Activated CD4-positive, alpha-beta T cell treated with anti-CD3 and anti-CD28 coated beads, Interleukin-2, Interleukin-6, amounts not matched to agents 100 ng/mL and 50 ng/mL, durations not matched to agents 16 hours and 8 hours (primary cell): ENCODE measurements at regions not wholly inside any gene's neighbourhood (a gene's known extent, or its start where the extent isn't known, plus 50 kb on each side); places are given as distances from the start of the nearest gene placed in this dataset.

Experiments used
- DNase-seq: peaks from one replicate; pipeline ENCODE4 v3.0.0-alpha.2; 2020

GRCh38 chr5:33224285-33224961, 216.3 kb upstream of the TARS1 start:
- no peak for DNase-seq

GRCh38 chr5:33227247-33227646, 213.5 kb upstream of the TARS1 start:
- DNase-seq: no peak

- DNase-seq: no peak
These were observed 213.0 kb upstream of the TARS1 start for GRCh38 chr5:33227746-33228145.

DNA sequence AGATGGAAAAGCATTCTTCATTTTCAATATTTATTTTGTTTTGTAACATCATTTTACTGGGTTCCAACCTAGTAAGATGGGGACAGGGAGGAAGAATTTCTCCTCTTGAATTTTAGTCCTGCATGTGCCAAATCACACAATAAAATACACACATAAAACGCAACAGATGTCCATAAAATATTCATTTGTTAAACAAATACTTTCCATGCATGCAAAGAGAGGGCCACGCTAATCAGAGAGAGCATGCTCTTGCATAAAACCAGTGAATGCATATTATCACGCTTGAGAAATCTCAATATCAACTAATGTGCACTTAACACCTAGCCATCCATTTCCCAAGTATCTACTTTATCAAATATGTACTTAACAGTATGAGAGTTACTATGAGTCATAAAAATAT, 212.6 kb upstream of the TARS1 start:
- no peak for DNase-seq

- no peak for DNase-seq
These were observed 211.5 kb upstream of the TARS1 start for GRCh38 chr5:33229216-33229615.

DNA sequence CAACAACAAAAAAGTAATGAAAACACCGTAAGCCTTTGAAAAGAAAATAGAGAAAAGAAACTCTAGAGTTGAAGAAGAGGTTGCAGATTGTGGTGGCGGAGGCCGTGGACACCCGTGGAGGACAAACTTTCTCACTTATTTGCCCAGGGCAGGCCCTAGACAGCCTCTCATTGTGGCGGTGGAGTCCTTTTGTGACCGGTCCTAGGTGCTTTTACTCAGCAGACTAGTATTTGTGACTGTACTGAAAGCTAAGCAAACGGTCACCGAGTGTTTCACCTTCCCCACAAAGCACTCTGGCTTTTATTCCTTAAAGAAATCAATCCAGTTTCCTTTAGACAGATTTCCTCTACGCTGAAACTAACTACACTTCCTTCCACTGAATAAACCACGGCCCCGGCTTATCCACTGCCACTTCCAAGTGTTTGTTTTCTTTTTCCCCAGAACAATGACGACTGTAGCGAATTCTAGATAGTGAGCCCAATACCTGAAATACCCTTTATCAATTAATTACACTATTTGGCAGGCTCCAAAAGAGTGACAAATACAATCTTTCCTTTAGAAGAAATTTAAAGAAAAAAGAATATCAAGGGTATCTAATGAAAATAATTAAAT, 210.2 kb upstream of the TARS1 start:
- no peak for DNase-seq

DNA sequence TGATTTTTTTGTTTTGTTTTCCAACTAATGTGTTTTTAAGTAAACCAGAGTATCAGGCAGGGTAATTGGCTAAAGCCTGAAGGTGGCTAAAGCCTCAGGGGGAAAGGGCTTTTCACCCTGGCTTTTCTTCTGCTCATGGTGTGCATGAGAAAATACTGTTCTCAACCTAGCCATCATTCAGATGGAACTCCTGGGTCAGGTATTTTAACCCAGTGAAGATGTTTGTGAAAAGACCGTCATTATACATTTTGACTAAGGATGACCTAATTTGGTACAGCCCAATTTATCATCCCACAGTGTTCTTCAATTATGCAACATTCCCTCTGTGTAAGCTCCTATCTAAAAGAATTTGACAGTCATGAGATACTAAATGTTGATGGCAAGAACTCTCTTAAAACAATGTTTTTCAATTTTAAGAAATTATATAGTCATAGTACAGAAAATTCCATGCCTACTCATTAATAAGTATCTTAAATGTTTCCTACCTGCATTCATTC, 209.5 kb upstream of the TARS1 start:
- DNase-seq: no peak

- DNase-seq: no peak
These were observed 208.8 kb upstream of the TARS1 start for GRCh38 chr5:33231935-33232334.

GRCh38 chr5:33232731-33233505, 207.8 kb upstream of the TARS1 start:
- DNase-seq: no peak

DNA sequence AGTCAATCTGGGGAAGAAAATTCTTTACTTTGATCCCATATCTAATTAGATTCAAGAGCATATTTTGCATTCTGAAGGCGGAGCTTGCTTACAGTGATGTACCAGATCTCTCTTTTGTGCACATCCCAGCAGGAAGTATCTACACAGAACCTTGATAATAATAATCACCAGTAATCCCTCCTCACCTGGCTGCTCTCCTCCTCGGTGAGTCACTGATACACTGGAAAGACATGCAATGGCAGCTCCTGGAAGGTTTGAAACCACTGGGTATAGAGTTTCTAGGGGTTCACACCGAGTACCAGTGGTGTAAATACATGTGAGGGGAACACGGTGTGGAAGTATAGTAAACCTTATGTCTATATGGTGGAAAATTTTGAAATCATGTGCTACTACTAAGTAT, 205.5 kb upstream of the TARS1 start:
- DNase-seq: no peak

- DNase-seq: no peak
These were observed 204.9 kb upstream of the TARS1 start for GRCh38 chr5:33235824-33236223.

GRCh38 chr5:33237471-33237870, 203.3 kb upstream of the TARS1 start:
- no peak for DNase-seq

- no peak for DNase-seq
These were observed 201.7 kb upstream of the TARS1 start for GRCh38 chr5:33238826-33239695.

DNA sequence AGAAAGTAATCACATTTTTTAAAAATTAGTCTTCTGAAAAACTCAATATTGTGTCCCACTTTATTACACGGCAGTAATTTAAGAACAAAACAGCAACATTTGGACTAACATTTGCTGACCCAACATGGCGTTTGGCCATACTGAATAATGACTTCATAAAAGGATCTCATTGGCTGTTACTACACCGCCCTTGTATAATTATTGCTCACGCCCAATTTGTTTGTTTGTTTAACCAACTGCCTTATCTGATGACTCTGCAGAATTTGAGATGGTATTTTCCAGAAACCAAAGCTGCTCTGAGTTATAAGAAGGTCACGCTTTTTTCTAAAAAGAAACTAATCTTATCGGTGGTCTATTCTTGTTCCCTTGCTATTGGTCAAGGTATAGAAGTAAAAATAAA, 200.2 kb upstream of the TARS1 start:
- no peak for DNase-seq

DNA sequence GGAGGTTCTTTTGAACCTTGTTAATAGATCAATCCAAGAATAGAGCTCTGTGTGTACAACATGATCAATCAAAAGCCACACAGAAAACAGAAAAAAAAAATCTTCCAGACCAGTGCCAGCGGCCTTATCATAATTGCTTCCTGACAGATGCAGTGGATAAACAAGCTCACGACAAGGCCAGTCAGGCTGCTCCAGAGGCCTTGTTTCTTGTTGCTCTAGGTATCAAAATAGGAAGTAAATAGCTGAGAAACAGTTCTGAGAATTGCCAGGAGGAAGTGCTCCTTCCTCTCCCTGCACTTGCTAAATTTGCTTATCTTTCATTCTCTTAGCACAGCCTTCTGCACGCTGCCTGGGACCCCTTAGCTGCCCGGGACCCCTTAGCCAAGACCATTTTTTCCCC, 199.0 kb upstream of the TARS1 start:
- no peak for DNase-seq

- DNase-seq: no peak
These were observed 198.5 kb upstream of the TARS1 start for GRCh38 chr5:33242277-33242676.

DNA sequence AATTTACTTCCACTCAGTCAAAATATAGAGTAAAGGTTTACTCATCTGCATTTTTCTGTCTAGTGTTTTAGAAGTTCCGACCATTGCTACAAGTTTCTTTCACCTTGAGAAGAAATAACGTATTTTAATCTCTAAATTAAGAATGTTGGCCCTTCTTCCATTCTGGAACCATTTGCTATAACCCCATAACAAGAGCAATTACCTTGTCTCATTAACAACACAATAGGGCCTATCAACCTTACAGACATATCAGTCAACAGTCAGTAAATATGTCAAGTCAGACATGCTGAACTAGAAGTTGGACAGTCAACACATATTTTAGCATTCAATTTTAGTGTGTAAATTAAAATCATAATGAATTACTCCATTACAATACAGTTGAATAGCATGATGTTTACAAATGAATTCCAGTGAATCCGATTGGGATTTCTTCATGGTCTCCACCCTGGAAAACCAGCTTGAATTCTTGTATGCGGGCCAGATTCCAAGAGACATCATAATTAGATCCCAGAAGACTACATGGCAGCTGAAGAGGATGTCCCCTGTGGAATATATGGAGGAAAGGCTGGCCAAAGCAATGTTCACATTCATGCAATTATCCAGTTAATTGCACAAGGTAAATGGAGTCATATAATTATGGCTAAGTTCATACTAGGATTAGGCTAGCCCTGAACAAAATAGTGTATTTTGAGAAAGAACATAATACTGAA, 196.2 kb upstream of the TARS1 start:
- DNase-seq: no peak

DNA sequence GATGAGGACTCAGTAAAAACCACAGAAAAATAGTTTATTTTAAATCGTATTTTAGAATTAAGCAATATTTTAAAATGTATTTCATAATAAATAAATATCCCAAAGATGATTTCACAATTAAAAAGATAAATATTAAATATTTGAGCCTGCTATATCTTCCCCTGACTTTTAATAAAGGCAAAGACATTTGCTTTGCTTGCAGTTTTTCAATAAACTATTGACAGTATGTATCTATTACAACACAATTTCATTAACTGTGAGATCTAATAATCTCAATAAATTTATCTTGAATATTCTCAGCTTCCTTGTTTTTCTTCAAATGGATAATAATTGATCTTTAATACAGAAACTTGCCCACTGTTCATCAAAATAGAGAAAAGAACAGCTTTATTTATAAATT, 186.2 kb upstream of the TARS1 start:
- no peak for DNase-seq

- no peak for DNase-seq
These were observed 182.8 kb upstream of the TARS1 start for GRCh38 chr5:33257807-33258429.

DNA sequence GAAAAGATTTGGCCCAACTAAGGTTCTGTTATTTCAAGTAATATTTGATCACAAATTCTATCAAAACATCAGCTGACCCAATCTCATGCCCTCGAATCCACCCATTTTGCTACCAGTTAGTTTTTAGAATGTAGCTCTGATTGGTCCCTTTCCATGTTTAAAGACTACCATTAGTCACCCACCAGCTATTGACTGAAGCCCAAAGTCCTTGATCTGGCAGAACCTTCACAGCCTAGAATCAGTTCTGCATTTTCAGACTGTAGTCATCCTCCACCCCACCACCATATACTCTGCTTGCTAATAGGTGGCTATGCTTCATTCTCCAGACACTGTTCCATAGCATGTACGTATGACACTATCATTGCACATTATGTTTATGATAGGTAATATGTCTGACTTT, 182.2 kb upstream of the TARS1 start:
- DNase-seq: no peak

DNA sequence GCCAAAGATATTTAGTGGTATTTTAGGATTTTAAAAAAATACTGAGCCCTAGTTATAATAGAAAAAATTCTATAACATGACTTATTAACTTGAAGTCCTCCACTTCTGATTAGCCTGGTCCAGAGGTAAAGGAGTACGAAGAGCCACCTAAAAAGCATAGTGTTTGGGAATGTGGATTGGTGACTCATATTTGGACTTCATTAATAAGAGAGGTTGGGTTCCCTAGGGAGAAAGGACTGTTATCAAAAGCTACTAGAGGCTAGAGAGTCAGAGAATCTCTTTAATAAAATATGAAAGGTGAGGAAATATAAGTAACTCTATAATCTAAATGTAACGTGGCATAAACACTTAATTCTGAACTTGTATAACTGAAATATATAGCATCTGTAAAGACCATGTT, 180.7 kb upstream of the TARS1 start:
- no peak for DNase-seq

DNA sequence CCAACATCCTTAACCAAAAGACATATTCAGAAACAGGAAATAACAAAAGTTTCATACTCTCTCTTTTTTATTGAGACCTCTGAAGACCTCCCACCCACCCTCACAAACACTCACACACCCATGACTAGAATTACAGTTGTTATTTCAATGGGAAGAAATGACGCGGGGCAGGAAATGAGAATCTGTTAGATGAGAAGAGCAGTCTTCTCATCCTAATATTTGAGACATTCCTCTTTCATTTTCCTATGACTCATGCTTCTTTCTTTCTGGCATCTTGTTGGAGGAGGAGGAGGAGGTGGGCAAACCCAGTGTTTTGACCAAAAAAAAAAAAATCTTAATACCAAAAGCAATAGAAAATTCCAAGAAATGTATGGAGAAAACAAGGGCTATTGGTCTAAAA, 179.5 kb upstream of the TARS1 start:
- DNase-seq: no peak
